Renal cortical epithelial cell (primary cell): ENCODE measurements at regions not wholly inside any gene's neighbourhood (a gene's known extent, or its start where the extent isn't known, plus 50 kb on each side); places are given as distances from the start of the nearest gene placed in this dataset.
"Not testable (repeated sequence)": the region's sequence is repeated elsewhere in the genome, so short reads cannot be mapped to it uniquely, and the experiment has no call there.

ENCODE experiments used
- DNase-seq: peaks from one replicate; pipeline ENCODE4 v3.0.0-alpha.2; 2011; ENCODE audit warnings: low read depth

- not testable (repeated sequence) for DNase-seq
These were observed 179.7 kb upstream of the TRPC7 start for GRCh38 chr5:136545031-136545430.

- DNase-seq = no peak
These were observed 173.2 kb upstream of the TRPC7 start for GRCh38 chr5:136538534-136538933.

GRCh38 chr5:136529081-136529480, 163.7 kb upstream of the TRPC7 start:
- DNase-seq = no peak

- DNase-seq = no peak
These were observed 163.2 kb upstream of the TRPC7 start for GRCh38 chr5:136528481-136529030.

GRCh38 chr5:136527311-136527710, 162.0 kb upstream of the TRPC7 start:
- DNase-seq = no peak

GRCh38 chr5:136526791-136527190, 161.4 kb upstream of the TRPC7 start:
- no peak for DNase-seq

- no peak for DNase-seq
These were observed 160.7 kb upstream of the TRPC7 start for GRCh38 chr5:136526021-136526420.

- DNase-seq = no peak
These were observed 160.3 kb upstream of the TRPC7 start for GRCh38 chr5:136525597-136525996.

GRCh38 chr5:136522217-136522956, 157.0 kb upstream of the TRPC7 start:
- no peak for DNase-seq

- DNase-seq = no peak
These were observed 156.4 kb upstream of the TRPC7 start for GRCh38 chr5:136521696-136522095.

- DNase-seq = peak; percentile 45
These were observed 153.5 kb upstream of the TRPC7 start for GRCh38 chr5:136518814-136519213.

- DNase-seq = peak; percentile 1
These were observed 152.8 kb upstream of the TRPC7 start for GRCh38 chr5:136518174-136518573.

- no peak for DNase-seq
These were observed 152.4 kb upstream of the TRPC7 start for GRCh38 chr5:136517755-136518154.

GRCh38 chr5:136516637-136517036, 151.3 kb upstream of the TRPC7 start:
- DNase-seq = peak; percentile 25

- DNase-seq = no peak
These were observed 148.1 kb upstream of the TRPC7 start for GRCh38 chr5:136513430-136513829.

GRCh38 chr5:136511046-136511445, 145.7 kb upstream of the TRPC7 start:
- DNase-seq = no peak

- no peak for DNase-seq
These were observed 145.1 kb upstream of the TRPC7 start for GRCh38 chr5:136510481-136510880.

GRCh38 chr5:136506131-136506530, 140.8 kb upstream of the TRPC7 start:
- no peak for DNase-seq

GRCh38 chr5:136501133-136501532, 135.8 kb upstream of the TRPC7 start:
- DNase-seq = no peak

- DNase-seq = no peak
These were observed 127.2 kb upstream of the TRPC7 start for GRCh38 chr5:136492587-136492986.

GRCh38 chr5:136491806-136492205, 126.5 kb upstream of the TRPC7 start:
- no peak for DNase-seq

GRCh38 chr5:136484808-136485325, 119.5 kb upstream of the TRPC7 start:
- no peak for DNase-seq

- no peak for DNase-seq
These were observed 116.9 kb upstream of the TRPC7 start for GRCh38 chr5:136482206-136482605.

GRCh38 chr5:136474466-136474865, 109.1 kb upstream of the TRPC7 start:
- DNase-seq = no peak
